ENCODE measurements at regions not wholly inside any gene's neighbourhood (a gene's known extent, or its start where the extent isn't known, plus 50 kb on each side); places are given as distances from the start of the nearest gene placed in this dataset.
"Not testable (repeated sequence)": the region's sequence is repeated elsewhere in the genome, so short reads cannot be mapped to it uniquely, and the experiment has no call there.

GRCh38 chr4:152052451-152053057 is 291.7 kb upstream of the GATB start:
- DNase-seq = no peak

DNA sequence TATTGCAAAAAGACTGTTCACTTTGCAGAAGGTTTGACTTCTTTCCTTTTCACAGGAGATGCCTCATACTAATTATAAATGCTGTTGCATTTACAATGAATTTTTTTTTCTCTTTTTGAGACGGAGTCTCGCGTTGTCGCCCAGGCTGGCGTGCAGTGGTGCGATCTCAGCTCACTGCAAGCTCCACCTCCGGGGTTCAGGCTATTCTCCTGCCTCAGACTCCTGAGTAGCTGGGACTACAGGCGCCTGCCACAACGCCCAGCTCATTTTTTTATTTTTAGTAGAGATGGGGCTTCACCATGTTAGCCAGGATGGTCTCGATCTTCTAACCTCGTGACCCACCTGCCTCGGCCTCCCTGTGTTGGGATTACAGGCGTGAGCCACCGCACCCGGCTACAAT is 290.5 kb upstream of the GATB start:
- not testable (repeated sequence) for DNase-seq

DNA sequence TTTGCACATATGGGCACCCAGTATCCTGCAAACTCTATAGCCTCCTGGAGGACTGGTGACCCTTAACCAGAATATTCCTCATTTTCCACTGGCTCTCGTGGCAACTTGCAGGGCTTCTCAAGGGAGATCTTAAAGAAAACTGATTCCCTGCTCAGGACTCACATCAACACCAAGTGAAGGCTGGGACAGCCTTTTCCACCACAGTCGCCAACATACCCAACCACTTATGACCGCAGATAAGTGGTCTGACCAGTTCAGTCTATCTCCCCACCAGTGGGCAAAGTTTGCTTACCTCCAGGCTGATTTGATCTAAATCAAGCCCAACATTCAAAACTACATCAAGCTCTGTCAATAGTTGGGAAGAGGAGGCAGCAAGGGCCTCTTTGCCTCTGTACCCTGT is 289.3 kb upstream of the GATB start:
- DNase-seq = no peak

DNA sequence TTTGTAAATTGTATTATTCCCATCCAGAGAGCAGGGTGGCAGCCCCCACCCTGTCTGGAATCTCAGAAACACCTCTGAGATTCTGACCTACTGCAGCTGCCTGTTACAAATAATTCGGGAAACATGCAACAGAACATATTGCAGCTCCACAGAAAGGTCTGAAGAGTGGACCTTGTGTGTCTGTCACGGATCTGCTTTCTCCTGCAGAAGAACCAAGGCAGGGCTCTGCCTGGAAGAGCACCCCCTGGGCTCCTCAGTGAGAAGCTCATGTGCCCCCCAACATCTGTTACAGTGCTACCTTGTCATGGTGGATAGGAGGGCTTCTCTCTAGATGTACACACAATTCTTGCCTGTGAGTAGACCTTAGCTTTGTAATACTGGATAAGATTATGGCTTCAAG is 286.6 kb upstream of the GATB start:
- DNase-seq = no peak

- DNase-seq = no peak
Measured at GRCh38 chr4:152045807-152046571, 285.2 kb upstream of the GATB start.

- DNase-seq = no peak
Measured at GRCh38 chr4:152045449-152045806, 284.6 kb upstream of the GATB start.

- no peak for DNase-seq
Measured at GRCh38 chr4:152044331-152045036, 283.7 kb upstream of the GATB start.

- no peak for DNase-seq
Measured at GRCh38 chr4:152041295-152041694, 280.5 kb upstream of the GATB start.

GRCh38 chr4:152039691-152040090 is 278.9 kb upstream of the GATB start:
- DNase-seq = no peak

DNA sequence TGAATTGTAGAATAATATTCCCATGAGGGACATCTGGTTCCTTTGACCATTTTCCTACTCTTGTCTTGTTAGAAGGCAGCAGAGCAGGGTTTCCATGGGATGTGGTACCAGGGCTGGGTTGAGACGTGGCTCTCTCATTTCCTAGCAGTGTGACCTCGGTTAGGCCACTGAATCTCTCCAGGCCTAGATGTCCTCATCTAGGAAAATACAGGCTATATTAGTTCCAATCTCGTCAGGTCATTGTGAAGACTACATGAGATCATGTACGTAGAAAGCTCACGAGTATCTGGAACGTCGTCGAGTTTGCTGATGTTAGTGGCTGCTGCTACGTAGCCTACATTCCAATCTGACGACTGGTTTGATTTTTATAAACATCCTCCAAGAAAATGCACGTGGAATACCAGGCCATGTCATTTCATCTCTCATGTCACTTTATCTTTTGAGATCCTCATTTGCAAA is 278.2 kb upstream of the GATB start:
- peak; percentile 50 for DNase-seq

DNA sequence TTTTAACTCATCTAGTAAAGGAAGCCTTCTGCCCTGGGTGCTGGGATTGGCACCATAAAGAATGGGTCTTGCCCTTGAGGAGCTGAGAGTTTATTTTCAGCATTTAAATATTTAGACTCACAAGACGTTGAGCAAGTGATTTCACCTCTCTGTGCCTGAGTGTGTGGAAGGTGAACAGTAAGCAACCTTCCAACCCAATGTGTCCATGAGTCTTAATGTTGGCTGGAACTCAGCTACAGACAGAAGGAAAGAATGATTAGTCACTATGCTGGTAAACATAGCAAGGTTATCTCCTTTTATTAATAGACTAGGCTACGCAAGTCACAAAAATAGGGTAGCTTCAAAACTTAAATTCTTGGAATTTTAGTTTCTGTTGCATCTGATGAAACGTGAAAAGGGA is 277.4 kb upstream of the GATB start:
- DNase-seq = peak; percentile 6

GRCh38 chr4:152037435-152037834 is 276.6 kb upstream of the GATB start:
- no peak for DNase-seq

DNA sequence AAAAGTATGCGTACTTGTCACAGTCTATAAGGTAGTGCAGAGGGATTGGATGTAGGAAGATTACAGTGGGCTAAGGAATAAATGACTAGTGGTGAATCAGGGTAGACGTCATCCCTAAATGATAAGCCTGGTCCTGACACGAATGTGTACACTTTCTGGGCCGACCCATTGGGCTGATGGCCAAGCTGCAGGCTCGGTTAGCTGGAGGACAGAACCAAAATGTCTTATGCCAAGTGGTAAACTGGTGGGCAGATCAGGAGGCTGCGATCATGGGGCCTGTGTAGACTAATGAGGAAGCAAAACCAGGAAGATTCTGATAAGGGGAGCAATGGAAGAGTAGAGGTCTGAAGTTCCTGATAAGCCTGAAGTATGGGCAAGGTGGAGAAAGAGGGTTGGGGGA is 272.8 kb upstream of the GATB start:
- DNase-seq = no peak

- DNase-seq = peak; percentile 55
Measured at GRCh38 chr4:152032722-152033131, 271.9 kb upstream of the GATB start.

- DNase-seq = no peak
Measured at GRCh38 chr4:152029631-152030030, 268.8 kb upstream of the GATB start.

DNA sequence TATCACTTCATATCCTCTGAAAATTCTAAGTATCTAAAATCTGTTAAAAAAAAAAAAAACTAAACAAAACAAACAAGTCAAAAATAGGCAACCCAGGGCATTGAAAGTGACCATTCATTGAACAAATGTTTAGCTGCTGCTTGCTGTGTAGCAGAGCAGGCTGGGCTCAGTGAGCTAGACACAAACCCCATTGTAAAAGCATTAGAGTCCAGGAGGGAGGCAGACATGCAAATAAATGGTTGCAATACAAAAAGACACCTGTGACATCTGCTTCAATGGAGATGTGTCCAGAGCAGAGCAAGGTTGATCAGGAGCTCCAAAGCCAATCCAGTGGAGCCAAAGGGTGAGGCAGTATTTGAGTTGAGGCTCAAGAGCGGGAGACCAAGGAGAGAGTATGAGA is 267.3 kb upstream of the GATB start:
- no peak for DNase-seq

GRCh38 chr4:152024881-152025280 is 264.1 kb upstream of the GATB start:
- no peak for DNase-seq

DNA sequence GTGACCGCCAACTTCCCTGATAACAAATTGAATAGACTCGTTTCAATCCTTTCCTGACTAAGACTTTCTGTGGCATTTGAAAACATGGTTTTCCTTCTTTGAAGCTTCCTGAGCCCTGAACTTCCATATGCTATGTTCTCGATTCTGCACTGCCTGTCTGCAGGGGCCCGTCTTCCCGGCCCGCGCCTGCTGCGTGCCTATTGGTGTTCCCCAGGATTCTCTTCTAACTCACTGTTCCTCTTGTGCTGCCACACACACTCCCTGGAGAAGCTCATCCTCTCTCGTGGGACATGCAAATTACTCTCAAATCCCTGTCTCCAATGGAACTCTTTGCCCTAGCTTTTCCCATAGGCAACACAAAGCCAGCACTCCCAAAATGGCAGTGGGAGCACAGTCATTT is 262.9 kb upstream of the GATB start:
- no peak for DNase-seq

- no peak for DNase-seq
Measured at GRCh38 chr4:152022543-152022942, 261.7 kb upstream of the GATB start.

- no peak for DNase-seq
Measured at GRCh38 chr4:152021788-152022438, 261.1 kb upstream of the GATB start.

DNA sequence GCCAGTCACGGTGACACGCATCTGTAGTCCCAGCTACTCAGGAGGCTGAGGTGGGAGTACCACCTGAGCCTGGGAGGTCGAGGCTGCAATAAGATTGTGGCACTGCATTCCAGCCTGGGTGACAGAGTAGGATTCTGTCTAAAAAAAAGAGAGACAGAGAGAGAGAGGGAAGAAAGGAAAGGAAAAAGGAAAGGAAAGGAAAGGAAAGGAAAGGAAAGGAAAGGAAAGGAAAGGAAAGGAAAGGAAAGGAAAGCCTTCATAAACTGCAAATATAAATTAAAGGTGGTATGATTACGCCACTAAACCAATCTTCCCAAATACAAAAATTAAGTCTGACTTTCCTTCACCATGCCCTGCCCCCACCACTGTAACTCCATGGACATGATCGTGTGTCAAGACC is 259.3 kb upstream of the GATB start:
- no peak for DNase-seq

GRCh38 chr4:152016303-152016620 is 255.5 kb upstream of the GATB start:
- DNase-seq = no peak

- DNase-seq = no peak
Measured at GRCh38 chr4:152015597-152016302, 254.9 kb upstream of the GATB start.

Data from HCEC 1CT (cell line).